Activated CD8-positive, alpha-beta memory T cell treated with anti-CD3 and anti-CD28 coated beads for 36 hours (primary cell): ENCODE measurements at regions not wholly inside any gene's neighbourhood (a gene's known extent, or its start where the extent isn't known, plus 50 kb on each side); places are given as distances from the start of the nearest gene placed in this dataset.
"Not testable (repeated sequence)": the region's sequence is repeated elsewhere in the genome, so short reads cannot be mapped to it uniquely, and the experiment has no call there.

Source experiments
- CTCF ChIA-PET: fragments of 350-600 bp; sonication (Branson Sonifier 250); formaldehyde crosslinking; loops from one replicate; lab custom pipeline; 2021; ENCODE audit warnings: antibody characterized with exemption; lab: Charles Lee
- POLR2A ChIA-PET: fragments of 350-600 bp; sonication (Branson Sonifier 250); formaldehyde crosslinking; loops from one replicate; lab custom pipeline; 2021; ENCODE audit warnings: antibody characterized with exemption; lab: Charles Lee

DNA sequence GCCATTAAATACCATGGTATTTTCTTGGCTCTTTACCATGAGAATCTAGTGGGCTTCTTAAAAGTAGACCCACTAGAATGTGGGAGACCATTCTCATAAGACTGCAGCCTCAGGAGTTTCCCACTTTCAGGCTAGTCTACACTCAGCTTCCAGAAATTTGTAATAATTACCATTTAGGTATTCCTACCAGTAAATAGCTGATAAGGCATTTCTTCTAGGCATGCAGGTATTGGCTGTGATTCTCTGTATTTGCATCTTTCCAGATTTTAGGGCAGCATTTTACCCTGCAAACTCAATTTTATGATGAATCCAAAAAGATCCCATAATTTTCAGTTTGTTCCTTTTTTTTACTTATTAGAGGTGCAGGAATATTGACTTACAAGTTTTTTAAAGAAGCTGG lies 496.6 kb downstream of the TRAM1L1 start:
- ChIA-PET POLR2A (no interaction called here), CTCF (no interaction called here)

DNA sequence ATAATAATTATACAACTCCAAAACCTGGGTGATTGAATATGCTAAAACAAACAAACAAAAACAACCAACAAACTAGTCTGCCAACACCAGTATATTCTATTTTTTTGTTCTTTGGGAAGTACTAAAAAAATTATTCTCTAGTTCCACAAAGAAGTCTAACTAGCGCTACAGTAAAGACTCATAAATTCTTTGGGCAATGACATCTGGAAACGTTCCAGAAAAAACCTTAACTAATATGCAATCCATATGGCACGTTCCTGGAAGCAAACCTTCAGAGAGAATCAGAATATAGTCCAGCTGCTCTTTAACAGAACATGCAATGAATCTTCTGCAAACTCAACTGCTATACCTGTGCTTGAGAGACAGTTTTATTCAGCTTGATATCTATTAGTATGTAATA lies 500.1 kb downstream of the TRAM1L1 start:
- ChIA-PET POLR2A (no interaction called here), CTCF (no interaction called here)

DNA sequence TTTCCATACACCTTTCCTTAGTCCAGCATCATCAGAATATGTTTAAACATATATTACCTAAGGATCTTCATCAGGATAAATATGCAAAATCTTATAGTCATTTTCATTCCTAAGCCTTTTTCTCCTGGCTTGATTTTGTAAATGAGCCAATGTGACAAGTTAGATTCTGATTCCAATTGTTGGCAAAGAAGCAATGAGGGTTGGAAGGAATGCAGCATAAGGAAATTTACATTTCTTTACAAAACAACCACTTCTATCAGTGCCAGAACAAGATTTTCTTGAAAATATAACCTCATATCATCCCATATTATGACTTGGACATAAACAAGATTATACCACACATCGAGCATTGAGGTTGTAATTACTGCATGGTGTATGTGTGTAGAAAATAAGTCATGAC lies 508.1 kb downstream of the TRAM1L1 start:
- ChIA-PET POLR2A (no interaction called here), CTCF (no interaction called here)

DNA sequence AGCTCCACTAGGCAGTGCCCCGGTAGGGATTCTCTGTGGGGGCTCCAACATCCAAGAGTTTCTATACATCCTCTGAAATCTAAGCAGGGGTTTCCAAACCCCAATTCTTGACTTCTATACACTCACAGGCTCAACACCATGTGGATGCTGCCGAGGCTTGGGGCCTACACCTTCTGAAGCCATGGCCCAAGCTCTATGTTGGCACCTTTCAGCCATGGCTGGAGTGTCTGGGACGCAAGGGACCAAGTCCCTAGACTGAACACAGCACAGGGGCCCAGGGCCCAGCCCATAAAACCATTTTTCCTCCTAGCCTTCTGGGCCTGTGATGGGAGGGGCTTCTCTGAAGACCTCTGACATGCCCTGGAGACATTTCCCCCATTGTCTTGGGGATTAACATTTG lies 511.8 kb downstream of the TRAM1L1 start:
- ChIA-PET POLR2A (no interaction called here), CTCF (no interaction called here)

DNA sequence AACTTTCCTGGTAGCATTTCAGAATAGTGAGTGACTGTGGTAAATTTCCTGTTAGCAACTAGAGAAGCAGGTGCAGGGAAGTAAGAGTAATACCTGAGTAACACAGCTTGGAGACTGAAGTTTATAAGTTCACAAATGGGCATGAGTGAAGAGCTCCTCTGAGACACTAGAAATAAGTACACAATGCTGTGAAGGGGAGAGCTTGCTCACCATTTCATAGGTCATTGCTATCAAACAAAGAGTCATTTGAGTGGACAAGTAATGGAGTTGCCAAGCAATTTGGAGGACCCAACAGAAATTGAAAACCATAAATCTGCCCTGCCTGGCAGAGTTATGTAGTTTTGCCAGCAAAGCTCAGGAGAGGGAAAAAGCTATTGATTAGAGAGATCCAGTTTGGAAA lies 523.6 kb downstream of the TRAM1L1 start:
- POLR2A ChIA-PET, result no interaction called here
- CTCF ChIA-PET, result no interaction called here

- ChIA-PET POLR2A (no interaction called here), CTCF (no interaction called here)
Measured at GRCh38 chr4:116551806-116552205, 533.6 kb downstream of the TRAM1L1 start.

GRCh38 chr4:116547632-116548031 lies 537.7 kb downstream of the TRAM1L1 start:
- ChIA-PET POLR2A (no interaction called here), CTCF (no interaction called here)

GRCh38 chr4:116546759-116547158 lies 538.6 kb downstream of the TRAM1L1 start:
- POLR2A ChIA-PET, result no interaction called here
- CTCF ChIA-PET, result no interaction called here

- POLR2A ChIA-PET, result no interaction called here
- CTCF ChIA-PET, result no interaction called here
Measured at GRCh38 chr4:116544946-116545345, 540.4 kb downstream of the TRAM1L1 start.

- CTCF ChIA-PET, result no interaction called here
- POLR2A ChIA-PET, result no interaction called here
Measured at GRCh38 chr4:116539744-116540143, 545.6 kb downstream of the TRAM1L1 start.

GRCh38 chr4:116537828-116538227 lies 547.5 kb downstream of the TRAM1L1 start:
- POLR2A ChIA-PET, result no interaction called here

GRCh38 chr4:116536024-116536423 lies 549.4 kb downstream of the TRAM1L1 start:
- POLR2A ChIA-PET, CTCF ChIA-PET: not testable (repeated sequence)

More at GRCh38 chr4:116537828-116538227, 547.5 kb downstream of the TRAM1L1 start:
- CTCF ChIA-PET, result no interaction called here

DNA sequence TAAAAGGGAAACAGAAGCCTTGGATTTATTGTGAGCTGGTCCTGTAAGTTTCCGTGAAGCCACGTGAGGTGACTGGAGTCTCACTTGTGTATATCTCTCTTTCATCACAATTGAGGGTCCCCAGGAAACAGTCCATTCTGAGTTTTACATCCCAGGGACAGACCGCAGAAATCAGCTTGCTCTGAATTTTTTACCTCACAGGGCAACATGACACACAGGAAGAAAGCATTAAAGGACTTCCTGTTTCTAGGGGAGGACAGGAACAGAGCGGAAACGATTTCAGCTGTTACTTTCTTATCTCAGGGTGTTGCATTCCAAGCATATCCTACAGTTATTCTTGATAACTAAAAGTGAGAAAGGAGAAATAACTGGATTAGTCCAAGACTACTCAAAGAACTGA lies 553.5 kb downstream of the TRAM1L1 start:
- CTCF ChIA-PET, result no interaction called here
- POLR2A ChIA-PET, result no interaction called here

DNA sequence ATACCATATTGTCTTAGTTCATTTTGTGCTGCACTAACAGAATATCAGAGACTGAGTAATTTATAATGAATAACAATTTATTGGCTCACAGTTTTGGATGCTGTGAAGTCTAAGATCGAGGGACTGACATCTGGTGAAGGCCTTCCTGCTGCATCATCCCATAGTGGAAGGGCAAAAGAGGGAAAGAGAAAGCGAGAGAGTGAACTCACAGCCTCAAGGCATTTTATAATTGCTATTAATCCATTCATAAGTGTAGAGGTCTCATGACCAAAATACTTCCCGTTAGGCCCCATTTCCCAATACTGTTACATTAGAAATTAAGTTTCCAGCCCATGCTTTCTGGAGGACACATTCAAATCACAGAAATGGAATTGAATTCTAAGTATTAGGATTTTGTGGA lies 554.4 kb downstream of the TRAM1L1 start:
- ChIA-PET CTCF (no interaction called here), POLR2A (no interaction called here)

DNA sequence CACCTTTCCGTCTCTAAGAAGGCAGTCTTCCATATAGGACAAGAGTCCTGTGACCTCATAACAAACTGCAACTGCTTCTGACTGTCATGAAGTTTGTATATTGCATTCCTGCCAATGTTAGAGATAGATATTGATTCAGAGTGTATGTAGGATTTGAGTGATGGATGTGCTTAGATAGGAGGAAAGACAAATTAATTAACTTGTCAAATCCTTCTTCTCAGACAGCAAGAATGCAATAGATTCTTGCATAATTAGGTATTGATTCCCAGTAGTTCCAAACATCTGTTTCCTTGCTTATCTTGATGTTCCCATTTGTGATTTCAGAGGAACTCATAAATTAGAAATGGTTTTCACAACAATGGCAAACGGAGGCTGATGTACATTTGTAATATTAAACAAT lies 555.3 kb downstream of the TRAM1L1 start:
- ChIA-PET POLR2A (no interaction called here), CTCF (no interaction called here)

DNA sequence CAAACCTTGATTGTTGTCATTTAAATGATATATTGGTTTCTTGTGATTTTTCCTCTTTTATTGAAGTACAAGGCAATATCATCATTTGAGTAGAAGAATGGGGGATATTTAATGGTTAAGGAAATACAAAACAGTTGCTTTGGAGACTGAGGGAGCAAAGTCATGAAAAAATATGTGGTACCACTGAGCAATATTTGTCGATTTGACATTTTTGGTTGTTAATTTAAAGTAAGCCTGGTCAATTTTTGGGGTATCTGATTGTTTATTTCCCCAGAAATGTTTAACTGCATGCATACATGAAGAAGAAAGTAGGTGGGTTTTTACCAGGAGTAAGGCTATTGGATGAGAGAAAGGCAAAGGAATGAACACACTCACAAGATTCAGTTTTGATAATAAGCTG lies 556.2 kb downstream of the TRAM1L1 start:
- CTCF ChIA-PET, result no interaction called here
- POLR2A ChIA-PET, result no interaction called here

DNA sequence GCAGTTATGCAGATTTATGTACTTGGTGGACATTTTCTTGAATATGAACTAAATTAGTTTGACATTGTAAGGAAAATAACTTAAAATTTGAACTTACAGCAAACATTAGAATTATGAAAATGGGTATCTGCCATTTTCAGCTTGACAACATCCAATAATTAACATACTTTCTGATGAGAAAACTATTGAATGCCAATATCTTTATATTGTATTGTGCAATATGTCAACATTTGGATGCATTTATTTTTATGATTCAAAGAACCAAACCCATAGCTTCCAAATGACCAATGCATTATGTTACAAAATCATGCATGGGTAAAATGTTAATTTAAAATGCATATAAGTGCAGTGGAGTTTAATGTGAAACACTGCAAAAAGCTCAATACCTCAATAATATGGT lies 562.5 kb downstream of the TRAM1L1 start:
- ChIA-PET POLR2A (no interaction called here), CTCF (no interaction called here)

DNA sequence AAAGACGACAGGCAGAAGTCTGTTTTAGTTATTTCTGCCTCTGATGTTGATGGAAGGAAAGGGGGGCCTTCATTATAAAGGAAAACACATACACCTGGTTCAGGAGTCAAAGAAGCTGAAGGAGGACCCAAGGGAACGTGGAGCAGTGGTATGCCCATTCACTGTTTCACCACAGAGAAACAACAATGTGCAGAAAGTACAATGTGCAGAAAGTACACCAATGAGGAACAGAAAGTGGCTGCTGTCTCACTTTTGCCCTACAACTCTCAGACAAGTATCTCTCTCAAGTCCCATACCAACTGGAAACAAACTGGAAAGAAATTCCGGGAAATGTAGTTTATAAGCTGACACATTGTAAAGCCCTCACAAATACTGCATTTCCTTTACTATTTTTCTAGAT lies 564.5 kb downstream of the TRAM1L1 start:
- POLR2A ChIA-PET, result no interaction called here
- CTCF ChIA-PET, result no interaction called here

DNA sequence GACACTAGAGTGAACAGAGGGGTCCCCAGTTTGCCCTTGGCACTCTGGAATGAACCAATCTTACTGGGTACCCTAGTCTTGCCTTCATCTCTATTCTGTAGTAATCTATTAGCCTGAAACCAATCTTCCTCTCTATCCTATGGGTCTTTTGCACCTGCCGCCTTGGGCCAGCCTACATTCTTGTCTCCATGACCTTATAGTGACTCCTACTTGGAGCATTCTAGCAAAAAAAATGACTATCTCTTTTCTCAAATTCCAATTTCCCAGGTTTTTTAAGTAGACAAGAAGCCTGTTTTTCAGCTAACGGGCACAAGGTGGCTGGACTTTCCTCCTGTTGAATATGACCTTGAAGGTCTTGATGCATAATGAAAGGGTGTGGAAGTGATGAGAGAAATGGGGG lies 568.7 kb downstream of the TRAM1L1 start:
- ChIA-PET POLR2A (no interaction called here), CTCF (no interaction called here)

GRCh38 chr4:116515959-116516358 lies 569.4 kb downstream of the TRAM1L1 start:
- ChIA-PET POLR2A (no interaction called here), CTCF (no interaction called here)

GRCh38 chr4:116512552-116512951 lies 572.8 kb downstream of the TRAM1L1 start:
- ChIA-PET CTCF (no interaction called here), POLR2A (no interaction called here)

DNA sequence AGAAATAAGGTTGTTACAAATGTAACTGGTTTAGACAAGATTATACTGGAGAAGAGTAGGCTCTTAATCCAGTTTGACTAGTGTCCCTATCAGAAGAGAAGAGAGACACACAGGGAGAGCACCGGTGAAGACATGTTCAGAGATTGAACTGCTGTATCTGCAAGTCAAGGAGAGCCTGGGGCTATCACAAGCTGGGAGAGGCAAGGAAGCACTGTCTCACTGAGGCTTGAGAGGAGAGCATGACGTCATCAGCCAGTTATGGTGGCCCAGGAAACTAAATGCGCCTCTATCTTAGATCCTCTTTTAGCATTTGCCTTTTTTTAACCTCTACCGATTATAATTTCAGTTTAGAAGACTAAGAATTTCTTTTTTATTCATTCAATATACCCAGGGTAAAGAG lies 583.4 kb downstream of the TRAM1L1 start:
- POLR2A ChIA-PET, result no interaction called here
- CTCF ChIA-PET, result no interaction called here

- CTCF ChIA-PET, result no interaction called here
- POLR2A ChIA-PET, result no interaction called here
Measured at GRCh38 chr4:116500225-116500624, 585.2 kb downstream of the TRAM1L1 start.
